ENCODE measurements at regions not wholly inside any gene's neighbourhood (a gene's known extent, or its start where the extent isn't known, plus 50 kb on each side); places are given as distances from the start of the nearest gene placed in this dataset.

- TF ChIP-seq POLR2AphosphoS5 (IDR thresholded peaks at IDR 0.05), result no peak
- TF ChIP-seq, protein P1, sequence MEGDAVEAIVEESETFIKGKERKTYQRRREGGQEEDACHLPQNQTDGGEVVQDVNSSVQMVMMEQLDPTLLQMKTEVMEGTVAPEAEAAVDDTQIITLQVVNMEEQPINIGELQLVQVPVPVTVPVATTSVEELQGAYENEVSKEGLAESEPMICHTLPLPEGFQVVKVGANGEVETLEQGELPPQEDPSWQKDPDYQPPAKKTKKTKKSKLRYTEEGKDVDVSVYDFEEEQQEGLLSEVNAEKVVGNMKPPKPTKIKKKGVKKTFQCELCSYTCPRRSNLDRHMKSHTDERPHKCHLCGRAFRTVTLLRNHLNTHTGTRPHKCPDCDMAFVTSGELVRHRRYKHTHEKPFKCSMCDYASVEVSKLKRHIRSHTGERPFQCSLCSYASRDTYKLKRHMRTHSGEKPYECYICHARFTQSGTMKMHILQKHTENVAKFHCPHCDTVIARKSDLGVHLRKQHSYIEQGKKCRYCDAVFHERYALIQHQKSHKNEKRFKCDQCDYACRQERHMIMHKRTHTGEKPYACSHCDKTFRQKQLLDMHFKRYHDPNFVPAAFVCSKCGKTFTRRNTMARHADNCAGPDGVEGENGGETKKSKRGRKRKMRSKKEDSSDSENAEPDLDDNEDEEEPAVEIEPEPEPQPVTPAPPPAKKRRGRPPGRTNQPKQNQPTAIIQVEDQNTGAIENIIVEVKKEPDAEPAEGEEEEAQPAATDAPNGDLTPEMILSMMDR (IDR thresholded peaks at IDR 0.05 in 8 of 11, conservative IDR thresholded peaks at IDR 0.05 in 3 of 11), result no peak
These were observed 257.8 kb downstream of the AUH start for GRCh38 chr9:91103931-91104330.
